ENCODE measurements at regions not wholly inside any gene's neighbourhood (a gene's known extent, or its start where the extent isn't known, plus 50 kb on each side); places are given as distances from the start of the nearest gene placed in this dataset.

DNA sequence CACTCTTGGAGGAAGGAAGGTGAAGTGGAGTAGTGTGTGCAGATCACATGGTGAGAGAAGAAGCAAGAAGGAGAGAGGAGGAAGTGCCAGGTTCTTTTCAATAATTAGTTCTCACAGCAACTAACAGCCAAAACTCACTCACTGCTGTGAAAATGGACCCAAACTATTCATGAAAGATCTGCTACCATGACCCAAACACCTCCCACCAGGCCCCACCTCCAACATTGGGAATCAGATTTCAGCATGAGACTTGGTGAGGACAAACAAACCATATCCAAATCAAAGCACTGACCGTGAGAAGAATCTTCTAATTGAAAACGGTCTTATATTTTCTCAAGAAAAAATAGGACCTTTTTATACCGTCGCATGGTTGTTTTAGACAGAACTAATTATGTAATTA, 468.7 kb upstream of the TYRP1 start:
- no peak for TF ChIP-seq POLR2A (IDR thresholded peaks at IDR 0.05; ENCODE audit: low read length)
- no peak for TF ChIP-seq GATA1 (IDR thresholded peaks at IDR 0.05; ENCODE audit: low read depth, low read length)
